ENCODE measurements at regions not wholly inside any gene's neighbourhood (a gene's known extent, or its start where the extent isn't known, plus 50 kb on each side); places are given as distances from the start of the nearest gene placed in this dataset.

GRCh38 chr5:120843390-120843980 is 379.4 kb downstream of the PRR16 start:
- DNase-seq (no peak), ATAC-seq (no peak)
- WGBS, 3 donors = 47 to 59% (median 51%) methylated on average over 3 of the region's 3 CpGs
- Histone ChIP-seq H3K4me3 (no peak overlapping the region), H3K27ac (no peak overlapping the region), H3K27me3 (ENCODE audit: insufficient read depth in 3 of 3, low read length in 2 of 3) (no peaks in the 10 kb centered on the region), H3K9me3 (no peaks in the 10 kb centered on the region), H3K36me3 (ENCODE audit: insufficient read depth in 1 of 2, low read depth in 1 of 2) (no peaks in the 10 kb centered on the region), H3K4me1 (no peaks in the 10 kb centered on the region)
- intact Hi-C loops (cut with DNase I) = no loop called here
- TF ChIP-seq, protein P1, sequence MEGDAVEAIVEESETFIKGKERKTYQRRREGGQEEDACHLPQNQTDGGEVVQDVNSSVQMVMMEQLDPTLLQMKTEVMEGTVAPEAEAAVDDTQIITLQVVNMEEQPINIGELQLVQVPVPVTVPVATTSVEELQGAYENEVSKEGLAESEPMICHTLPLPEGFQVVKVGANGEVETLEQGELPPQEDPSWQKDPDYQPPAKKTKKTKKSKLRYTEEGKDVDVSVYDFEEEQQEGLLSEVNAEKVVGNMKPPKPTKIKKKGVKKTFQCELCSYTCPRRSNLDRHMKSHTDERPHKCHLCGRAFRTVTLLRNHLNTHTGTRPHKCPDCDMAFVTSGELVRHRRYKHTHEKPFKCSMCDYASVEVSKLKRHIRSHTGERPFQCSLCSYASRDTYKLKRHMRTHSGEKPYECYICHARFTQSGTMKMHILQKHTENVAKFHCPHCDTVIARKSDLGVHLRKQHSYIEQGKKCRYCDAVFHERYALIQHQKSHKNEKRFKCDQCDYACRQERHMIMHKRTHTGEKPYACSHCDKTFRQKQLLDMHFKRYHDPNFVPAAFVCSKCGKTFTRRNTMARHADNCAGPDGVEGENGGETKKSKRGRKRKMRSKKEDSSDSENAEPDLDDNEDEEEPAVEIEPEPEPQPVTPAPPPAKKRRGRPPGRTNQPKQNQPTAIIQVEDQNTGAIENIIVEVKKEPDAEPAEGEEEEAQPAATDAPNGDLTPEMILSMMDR (IDR thresholded peaks at IDR 0.05) = no peak

DNA sequence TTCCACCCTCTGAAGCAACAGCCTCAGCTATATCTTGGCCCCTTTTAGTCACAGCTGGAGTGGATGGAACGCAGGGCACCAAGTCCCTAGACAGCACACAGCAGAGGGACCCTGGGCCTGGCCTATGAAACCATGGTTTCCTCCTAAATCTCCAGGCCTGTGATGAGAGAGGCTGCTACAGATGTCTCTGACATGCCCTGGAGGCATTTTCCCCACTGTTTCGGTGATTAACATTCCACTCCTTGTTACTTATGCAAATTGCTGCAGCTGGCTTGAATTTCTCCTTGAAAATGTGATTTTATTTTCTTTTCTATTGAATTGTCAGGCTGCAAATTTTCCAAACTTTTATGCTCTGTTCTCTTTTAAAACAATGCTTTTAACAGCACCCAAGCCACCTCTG is 384.8 kb downstream of the PRR16 start:
- H3K27me3 ChIP-seq (ENCODE audit: insufficient read depth in 3 of 3, low read length in 2 of 3) = no peaks in the 10 kb centered on the region
- intact Hi-C loops (cut with DNase I) = no loop called here
- no peak overlapping the region for H3K4me3 ChIP-seq
- no peaks in the 10 kb centered on the region for H3K36me3 ChIP-seq (ENCODE audit: insufficient read depth in 1 of 2, low read depth in 1 of 2)
- no peak overlapping the region for H3K27ac ChIP-seq
- H3K4me1 ChIP-seq = no peaks in the 10 kb centered on the region
- ATAC-seq (no peak), DNase-seq (no peak)
- TF ChIP-seq, protein P1 (IDR thresholded peaks at IDR 0.05) = no peak
- WGBS, 3 donors = 27 to 66% (median 37%) methylated on average over 2 of the region's 2 CpGs
- H3K9me3 ChIP-seq = no peaks in the 10 kb centered on the region

DNA sequence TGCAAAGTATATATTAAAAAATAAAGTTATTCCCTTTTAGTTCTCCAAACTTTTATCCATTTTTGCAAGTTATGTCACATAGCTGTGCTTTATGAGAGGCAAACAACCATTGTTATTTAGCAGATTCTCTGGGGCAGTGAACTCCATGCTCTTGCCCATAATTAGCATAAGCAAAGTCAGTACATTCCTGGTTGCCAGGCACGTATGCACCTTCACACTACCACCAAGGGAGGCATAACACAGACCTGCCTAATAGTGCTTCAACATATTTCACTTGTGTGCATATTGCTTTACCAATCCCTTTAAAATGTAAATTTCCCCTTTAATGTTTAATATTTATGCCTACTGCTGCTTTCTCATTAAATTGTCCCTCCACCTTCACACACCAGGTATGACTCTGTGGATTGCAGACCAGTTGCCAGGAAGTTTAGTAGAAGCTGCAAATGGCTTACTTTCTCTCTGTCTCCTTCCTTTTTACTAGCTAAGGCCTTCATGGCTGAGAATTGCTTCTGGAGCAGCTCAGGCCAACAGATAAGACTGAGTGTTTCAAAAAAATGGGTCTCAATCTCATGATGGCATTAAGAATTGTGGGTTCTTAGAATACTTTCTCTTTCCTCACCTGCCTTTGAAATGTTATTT is 388.2 kb downstream of the PRR16 start:
- intact Hi-C loops (cut with DNase I) = no loop called here
- TF ChIP-seq, protein P1 (IDR thresholded peaks at IDR 0.05) = no peak
- Histone ChIP-seq H3K36me3 (ENCODE audit: insufficient read depth in 1 of 2, low read depth in 1 of 2) (no peaks in the 10 kb centered on the region), H3K4me3 (no peak overlapping the region), H3K9me3 (no peaks in the 10 kb centered on the region), H3K27me3 (ENCODE audit: insufficient read depth in 3 of 3, low read length in 2 of 3) (no peaks in the 10 kb centered on the region), H3K27ac (no peak overlapping the region), H3K4me1 (no peaks in the 10 kb centered on the region)
- ATAC-seq (no peak), DNase-seq (no peak)
- 50 to 57% (median 54%) methylated on average over 1 of the region's 1 CpG for WGBS, 3 donors

DNA sequence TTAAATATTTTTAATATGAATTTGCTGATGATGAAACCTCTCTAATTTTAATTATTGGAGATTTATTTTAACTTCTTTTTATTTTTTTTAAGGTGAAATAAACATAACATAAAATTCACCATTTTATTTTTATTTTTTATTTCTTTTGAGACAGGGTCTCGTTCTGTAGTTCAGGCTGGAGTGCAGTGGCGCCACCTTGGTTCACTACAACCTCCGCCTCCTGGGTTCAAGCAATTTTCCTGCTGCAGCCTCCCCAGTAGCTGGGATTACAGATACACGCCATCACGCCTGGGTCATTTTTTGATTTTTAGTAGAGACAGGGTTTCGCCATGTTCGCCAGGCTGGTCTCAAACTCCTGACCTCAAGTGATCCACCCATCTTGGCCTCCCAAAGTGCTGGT is 402.9 kb downstream of the PRR16 start:
- Histone ChIP-seq H3K4me3 (no peak overlapping the region), H3K9me3 (no peaks in the 10 kb centered on the region), H3K27me3 (ENCODE audit: insufficient read depth in 3 of 3, low read length in 2 of 3) (no peaks in the 10 kb centered on the region), H3K36me3 (ENCODE audit: insufficient read depth in 1 of 2, low read depth in 1 of 2) (no peaks in the 10 kb centered on the region), H3K4me1 (no peaks in the 10 kb centered on the region), H3K27ac (no peak overlapping the region)
- WGBS, 3 donors = 85 to 91% (median 90%) methylated on average over 7 of the region's 7 CpGs
- intact Hi-C loops (cut with DNase I) = no loop called here
- ATAC-seq (no peak), DNase-seq (no peak)
- TF ChIP-seq, protein P1 (IDR thresholded peaks at IDR 0.05) = no peak

DNA sequence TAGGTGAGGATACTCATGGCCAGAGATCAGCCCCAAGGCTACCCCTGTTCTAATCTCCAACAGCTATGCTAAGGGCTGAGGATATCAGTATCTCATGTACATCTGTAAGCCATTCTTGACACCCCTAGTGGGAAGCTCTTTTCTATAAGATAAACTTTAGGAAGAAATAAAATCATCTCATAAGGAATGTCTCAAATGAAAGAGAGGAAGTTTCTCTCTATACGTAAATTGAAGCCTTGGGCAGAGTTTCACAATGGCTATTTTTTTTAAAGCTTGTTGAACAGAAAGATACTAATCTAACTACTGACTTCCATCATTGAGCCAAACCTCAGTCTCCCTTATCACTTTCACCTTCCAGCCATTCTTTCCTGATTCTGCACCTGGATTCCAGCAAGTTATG is 405.7 kb downstream of the PRR16 start:
- H3K27ac ChIP-seq = no peak overlapping the region
- no peak for DNase-seq
- whole genome bisulfite sequencing, 3 donors = 80 to 89% (median 86%) methylated on average over 1 of the region's 1 CpG
- H3K4me1 ChIP-seq = no peaks in the 10 kb centered on the region
- TF ChIP-seq, protein P1 (IDR thresholded peaks at IDR 0.05) = no peak
- H3K36me3 ChIP-seq (ENCODE audit: insufficient read depth in 1 of 2, low read depth in 1 of 2) = no peaks in the 10 kb centered on the region
- no peak overlapping the region for H3K4me3 ChIP-seq
- ATAC-seq = no peak
- no peaks in the 10 kb centered on the region for H3K9me3 ChIP-seq
- intact Hi-C loops (cut with DNase I) = no loop called here
- no peaks in the 10 kb centered on the region for H3K27me3 ChIP-seq (ENCODE audit: insufficient read depth in 3 of 3, low read length in 2 of 3)

Data from psoas muscle (tissue), 7 donors.